Panc1 (cell line): ENCODE measurements at regions not wholly inside any gene's neighbourhood (a gene's known extent, or its start where the extent isn't known, plus 50 kb on each side); places are given as distances from the start of the nearest gene placed in this dataset.

Experiments used
- ATAC-seq: fragments of 200-7000 bp; cut with Tn5 transposase; 2 replicates; pipeline ENCODE4 v1.9.1; 2020; ENCODE audit warnings: mild to moderate bottlenecking, moderate library complexity
- BruUV-seq: library from RNA; stranded (reverse); fragments of 400-500 nt; replicated peaks from 2 replicates; lab custom pipeline; 2021; lab: Mats Ljungman, UMichigan
- CTCF ChIA-PET: fragments of 300-600 bp; sonication (Branson Sonifier 250); formaldehyde crosslinking; loops from one replicate; lab custom pipeline; 2022; ENCODE audit warnings: antibody characterized with exemption; lab: Charles Lee
- POLR2A ChIA-PET: fragments of 300-600 bp; sonication (Branson Sonifier 250); formaldehyde crosslinking; loops from one replicate; lab custom pipeline; 2022; ENCODE audit warnings: antibody characterized with exemption; lab: Charles Lee
- DNase-seq: peaks from one replicate; pipeline ENCODE4 v3.0.0-alpha.2; 2010; ENCODE audit warnings: low read depth, low spot score
- H3K27ac ChIP-seq: 2 replicates; pipeline ENCODE4 v1.5.1; 2011; ENCODE audit warnings: mild to moderate bottlenecking, low read length, inconsistent platforms
- H3K27me3 ChIP-seq: fragments of 200-500 bp; sonication (Bioruptor generic); 2 replicates; pipeline ENCODE4 v1.6.0; 2014; ENCODE audit warnings: low read length, inconsistent platforms; ENCODE audit not compliant: control insufficient read depth, insufficient read depth
- H3K36me3 ChIP-seq: fragments of 200-500 bp; sonication (Bioruptor generic); 2 replicates; pipeline ENCODE4 v1.5.1; 2014; ENCODE audit warnings: inconsistent platforms, mild to moderate bottlenecking, low read length, moderate library complexity; ENCODE audit not compliant: control insufficient read depth, insufficient read depth
- H3K4me1 ChIP-seq: 2 replicates; pipeline ENCODE4 v1.5.1; 2011; ENCODE audit warnings: inconsistent platforms, mild to moderate bottlenecking, low read length, moderate library complexity; ENCODE audit not compliant: control insufficient read depth, insufficient read depth
- H3K4me3 ChIP-seq, 2 experiments: 2 replicates each; pipeline ENCODE4 v1.5.1; 2011 to 2012; ENCODE audit warnings: low read depth in 2 of 2, low read length in 2 of 2, mild to moderate bottlenecking in 2 of 2, inconsistent platforms in 1 of 2, moderate library complexity in 1 of 2
- H3K9me3 ChIP-seq: fragments of 200-500 bp; sonication (Bioruptor generic); 2 replicates; pipeline ENCODE4 v1.5.1; 2014; ENCODE audit warnings: low read depth, mild to moderate bottlenecking, inconsistent platforms, low read length, moderate library complexity; ENCODE audit not compliant: control insufficient read depth, insufficient read depth
- CTCF ChIP-seq: fragments of 450-650 bp; IDR thresholded peaks from 2 replicates; pipeline ENCODE4 v1.5.1; 2017; ENCODE audit warnings: mild to moderate bottlenecking
- POLR2AphosphoS5 ChIP-seq: IDR thresholded peaks from 2 replicates; pipeline ENCODE4 v1.6.1; 2012; ENCODE audit warnings: mild to moderate bottlenecking, low read depth, low read length, moderate library complexity
- REST ChIP-seq, 2 experiments: IDR thresholded peaks; 2 replicates each; pipeline ENCODE4 v1.6.1; 2011 to 2012; ENCODE audit warnings: low read depth in 2 of 2, control low read depth in 1 of 2, low read length in 1 of 2, mild to moderate bottlenecking in 1 of 2, moderate library complexity in 1 of 2; ENCODE audit not compliant: insufficient read depth in 1 of 2
- SIN3A ChIP-seq: IDR thresholded peaks from 2 replicates; pipeline ENCODE4 v1.6.1; 2012; ENCODE audit warnings: low read depth, mild to moderate bottlenecking, low read length, moderate library complexity, borderline replicate concordance; ENCODE audit not compliant: insufficient read depth
- TCF7L2 ChIP-seq: IDR thresholded peaks from 2 replicates; pipeline ENCODE4 v1.6.1; 2011; ENCODE audit warnings: mild to moderate bottlenecking, low read depth, low read length, inconsistent platforms
- in situ Hi-C: cut with HindIII; loops from 2 replicates; pipeline ENCODE4 v1.10.0; 2016; ENCODE audit warnings: low sequenced_read_pairs, low pct_unique_long_range_greater_than_20kb
- intact Hi-C: fragments of 100-400 bp; cut with micrococcal nuclease; formaldehyde crosslinking; loops from one replicate; pipeline ENCODE4 v1.10.0; 2022; ENCODE audit not compliant: unreplicated experiment

- peaks cover 10% of the 10 kb centered on the region; the same call in 1 of the 2 replicates for H3K9me3 ChIP-seq
- in situ Hi-C loops = no loop called here
Measured at GRCh38 chr6:73903155-73903554, 207.2 kb downstream of the CD109 start.

GRCh38 chr6:73901986-73902385, 206.0 kb downstream of the CD109 start:
- H3K9me3 ChIP-seq = peaks cover 10% of the 10 kb centered on the region; the same call in 1 of the 2 replicates
- no peaks in the 10 kb centered on the region for H3K4me1 ChIP-seq
- CTCF ChIA-PET = no interaction called here
- no TSS peak for BruUV-seq
- no peaks in the 10 kb centered on the region for H3K27me3 ChIP-seq
- H3K27ac ChIP-seq = no peak overlapping the region
- POLR2A ChIA-PET = no interaction called here
- in situ Hi-C loops (no loop called here), intact Hi-C loops (no loop called here)
- no peak overlapping the region for H3K4me3 ChIP-seq
- no peak for ATAC-seq
- no peaks in the 10 kb centered on the region for H3K36me3 ChIP-seq
- no peak for DNase-seq
- TF ChIP-seq TCF7L2 (no peak), SIN3A (no peak), POLR2AphosphoS5 (no peak), REST (IDR thresholded peaks at IDR 0.05; ENCODE audit: insufficient read depth in 1 of 2, low read depth in 2 of 2, low read length in 1 of 2) (no peak), CTCF (no peak)

More at GRCh38 chr6:73903155-73903554, 207.2 kb downstream of the CD109 start:
- no peaks in the 10 kb centered on the region for H3K4me1 ChIP-seq
- no TSS peak for BruUV-seq
- CTCF ChIA-PET = no interaction called here
- intact Hi-C loops = no loop called here
- no peaks in the 10 kb centered on the region for H3K36me3 ChIP-seq
- no peak overlapping the region for H3K27ac ChIP-seq
- no peak for ATAC-seq
- no peaks in the 10 kb centered on the region for H3K27me3 ChIP-seq
- TF ChIP-seq SIN3A (no peak), TCF7L2 (no peak), POLR2AphosphoS5 (no peak), CTCF (no peak), REST (IDR thresholded peaks at IDR 0.05; ENCODE audit: insufficient read depth in 1 of 2, low read depth in 2 of 2, low read length in 1 of 2) (no peak)
- DNase-seq = no peak
- no peak overlapping the region for H3K4me3 ChIP-seq
- POLR2A ChIA-PET = no interaction called here
